GM10248 (cell line): ENCODE measurements at regions not wholly inside any gene's neighbourhood (a gene's known extent, or its start where the extent isn't known, plus 50 kb on each side); places are given as distances from the start of the nearest gene placed in this dataset.

ENCODE experiments used
- CTCF ChIA-PET: fragments of 300-600 bp; sonication (Branson Sonifier 250); formaldehyde crosslinking; extraction: SDS; loops from one replicate; lab custom pipeline; 2021; ENCODE audit warnings: antibody characterized with exemption; lab: Yijun Ruan, JAX
- POLR2A ChIA-PET: fragments of 350-650 bp; sonication (Branson Sonifier 250); formaldehyde crosslinking; extraction: SDS; loops from one replicate; lab custom pipeline; 2020; ENCODE audit warnings: antibody characterized with exemption; lab: Yijun Ruan, JAX
- DNase-seq: peaks from one replicate; pipeline ENCODE4 v3.0.0; 2012; ENCODE audit errors: extremely low spot score
- TF ChIP-seq, protein P1 (sequence below): IDR thresholded peaks from 2 replicates; pipeline ENCODE4 v1.5.1; 2012; ENCODE audit warnings: mild to moderate bottlenecking, low read depth; ENCODE audit errors: extremely low read depth, missing control alignments, control extremely low read depth

DNA sequence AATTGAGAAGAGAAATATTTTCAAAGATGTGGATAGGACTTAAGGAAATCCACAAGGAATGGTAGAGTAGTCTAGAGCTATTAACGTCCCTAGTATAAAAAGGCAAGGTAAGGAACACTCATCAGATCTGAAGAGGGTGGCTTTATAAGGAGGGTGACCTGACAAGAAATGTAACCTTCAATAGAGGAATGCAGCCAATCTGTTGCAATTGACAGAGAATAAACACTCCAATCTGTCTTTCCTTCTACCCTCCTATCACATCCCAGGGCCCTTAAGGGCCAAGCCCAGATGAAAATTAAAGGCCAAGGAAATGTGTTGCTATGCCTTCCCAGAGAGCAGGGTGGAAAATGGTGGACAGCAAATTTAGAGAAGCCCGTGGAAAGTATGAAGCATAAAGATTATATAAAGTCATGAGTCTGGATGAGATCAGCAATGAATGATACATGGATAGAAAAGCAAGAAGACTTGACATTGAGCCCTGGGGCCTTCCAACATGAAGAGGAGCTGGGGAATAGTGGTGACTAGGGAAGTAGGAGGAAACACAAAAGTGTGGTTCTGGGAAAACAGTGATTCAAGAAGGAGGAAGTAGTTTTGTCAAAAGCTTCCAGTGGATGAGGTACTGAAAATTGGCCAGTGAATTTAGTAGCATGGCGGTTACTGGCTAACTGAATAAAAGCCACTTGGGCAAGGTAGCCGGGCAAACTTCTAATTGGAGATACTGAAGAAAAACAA is 270.6 kb upstream of the TANK start:
- DNase-seq = no peak
- ChIA-PET POLR2A (no interaction called here), CTCF (no interaction called here)
- TF ChIP-seq, protein P1, sequence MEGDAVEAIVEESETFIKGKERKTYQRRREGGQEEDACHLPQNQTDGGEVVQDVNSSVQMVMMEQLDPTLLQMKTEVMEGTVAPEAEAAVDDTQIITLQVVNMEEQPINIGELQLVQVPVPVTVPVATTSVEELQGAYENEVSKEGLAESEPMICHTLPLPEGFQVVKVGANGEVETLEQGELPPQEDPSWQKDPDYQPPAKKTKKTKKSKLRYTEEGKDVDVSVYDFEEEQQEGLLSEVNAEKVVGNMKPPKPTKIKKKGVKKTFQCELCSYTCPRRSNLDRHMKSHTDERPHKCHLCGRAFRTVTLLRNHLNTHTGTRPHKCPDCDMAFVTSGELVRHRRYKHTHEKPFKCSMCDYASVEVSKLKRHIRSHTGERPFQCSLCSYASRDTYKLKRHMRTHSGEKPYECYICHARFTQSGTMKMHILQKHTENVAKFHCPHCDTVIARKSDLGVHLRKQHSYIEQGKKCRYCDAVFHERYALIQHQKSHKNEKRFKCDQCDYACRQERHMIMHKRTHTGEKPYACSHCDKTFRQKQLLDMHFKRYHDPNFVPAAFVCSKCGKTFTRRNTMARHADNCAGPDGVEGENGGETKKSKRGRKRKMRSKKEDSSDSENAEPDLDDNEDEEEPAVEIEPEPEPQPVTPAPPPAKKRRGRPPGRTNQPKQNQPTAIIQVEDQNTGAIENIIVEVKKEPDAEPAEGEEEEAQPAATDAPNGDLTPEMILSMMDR = no peak

DNA sequence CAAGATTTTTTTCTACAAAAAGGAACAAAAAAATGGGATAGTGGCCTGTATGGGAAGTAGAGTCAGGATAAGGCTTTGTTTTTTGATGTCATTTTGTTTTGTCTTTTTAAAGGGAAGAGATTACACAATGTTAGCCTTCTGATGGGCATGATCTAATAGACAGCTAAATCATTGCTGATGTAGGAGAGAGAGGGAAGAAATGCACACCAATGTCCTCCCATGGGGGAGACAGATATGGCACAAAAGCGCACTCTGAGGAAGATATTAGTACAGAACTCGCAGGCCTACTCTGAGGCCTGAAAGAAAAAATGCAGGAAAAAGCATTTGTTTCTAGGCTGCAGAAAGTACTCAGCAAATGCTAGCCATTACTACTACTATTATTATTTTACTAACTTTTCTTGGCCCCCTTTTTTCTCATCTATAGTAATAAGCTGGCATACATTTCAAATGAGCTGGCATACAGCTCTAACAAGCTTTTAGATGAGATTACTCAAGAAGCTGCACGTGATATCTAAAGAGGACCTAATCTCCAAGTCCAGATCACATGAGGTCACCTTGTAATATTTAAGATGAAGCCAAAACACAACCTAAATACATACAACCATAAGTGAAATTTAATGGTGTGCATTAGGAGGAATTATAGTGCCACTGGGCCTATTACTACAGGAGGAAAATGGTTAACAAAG is 269.4 kb upstream of the TANK start:
- POLR2A ChIA-PET = no interaction called here
- TF ChIP-seq, protein P1 = no peak
- CTCF ChIA-PET = no interaction called here
- no peak for DNase-seq

DNA sequence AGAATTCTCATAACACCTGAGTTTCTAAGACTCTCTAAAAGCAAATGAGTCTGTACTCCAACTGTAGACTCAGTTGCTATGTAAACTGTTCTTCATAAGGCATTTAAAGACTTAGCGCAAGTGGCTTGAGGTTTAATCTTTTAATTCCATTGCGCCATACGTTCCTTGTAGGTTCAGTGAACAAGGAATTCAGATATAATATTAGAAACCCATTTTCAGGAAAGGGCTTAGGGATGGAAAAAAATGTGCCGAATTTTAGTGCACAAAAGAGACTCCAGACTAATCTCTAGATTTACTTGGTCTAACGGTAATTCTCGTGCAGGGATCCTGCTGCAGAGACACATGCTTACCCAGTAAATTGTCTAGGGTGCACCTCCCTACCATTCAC is 268.9 kb upstream of the TANK start:
- POLR2A ChIA-PET = no interaction called here
- CTCF ChIA-PET = no interaction called here

DNA sequence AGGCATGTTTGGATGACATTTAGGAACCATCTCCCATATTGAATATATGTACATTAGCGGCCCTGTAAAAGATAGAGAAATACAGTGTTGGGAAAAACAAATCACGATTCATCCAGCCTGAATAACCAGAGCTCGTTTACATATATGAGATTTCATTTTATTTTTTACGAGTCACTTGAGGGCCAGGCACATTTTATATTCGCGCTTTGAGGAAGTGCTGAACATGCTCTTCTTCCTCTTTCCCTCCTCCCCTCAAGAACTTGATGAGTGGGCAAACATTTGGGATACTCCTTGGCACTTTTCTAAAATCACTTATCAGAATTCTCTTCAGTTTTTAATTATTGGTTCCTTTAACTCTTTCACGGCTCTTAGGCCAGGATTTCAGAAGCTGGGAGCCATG is 268.0 kb upstream of the TANK start:
- no peak for DNase-seq
- POLR2A ChIA-PET = no interaction called here
- CTCF ChIA-PET = no interaction called here
- TF ChIP-seq, protein P1 = no peak

More for the DNA sequence above, 268.9 kb upstream of the TANK start:
- DNase-seq = no peak
- TF ChIP-seq, protein P1 = no peak

DNA sequence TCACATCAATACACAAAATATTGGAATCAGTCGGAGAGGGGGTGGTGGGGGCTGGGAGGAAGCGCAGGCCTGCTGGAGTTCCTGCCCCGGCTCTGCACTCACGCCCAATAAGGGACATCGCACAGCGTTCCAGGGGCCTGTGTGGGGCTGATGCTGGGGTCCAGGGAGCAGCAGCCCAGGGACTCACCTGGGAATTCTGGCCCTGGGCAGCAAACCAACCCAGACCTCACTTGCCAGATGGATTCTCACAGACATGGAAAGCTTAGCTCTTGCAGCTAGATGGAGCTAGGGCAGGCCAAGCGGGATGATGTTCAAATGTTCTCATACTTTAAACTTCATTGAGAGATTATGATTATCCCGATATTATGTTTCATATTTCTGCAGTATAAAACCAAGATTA is 266.6 kb upstream of the TANK start:
- TF ChIP-seq, protein P1 = no peak
- ChIA-PET CTCF (no interaction called here), POLR2A (no interaction called here)
- no peak for DNase-seq

DNA sequence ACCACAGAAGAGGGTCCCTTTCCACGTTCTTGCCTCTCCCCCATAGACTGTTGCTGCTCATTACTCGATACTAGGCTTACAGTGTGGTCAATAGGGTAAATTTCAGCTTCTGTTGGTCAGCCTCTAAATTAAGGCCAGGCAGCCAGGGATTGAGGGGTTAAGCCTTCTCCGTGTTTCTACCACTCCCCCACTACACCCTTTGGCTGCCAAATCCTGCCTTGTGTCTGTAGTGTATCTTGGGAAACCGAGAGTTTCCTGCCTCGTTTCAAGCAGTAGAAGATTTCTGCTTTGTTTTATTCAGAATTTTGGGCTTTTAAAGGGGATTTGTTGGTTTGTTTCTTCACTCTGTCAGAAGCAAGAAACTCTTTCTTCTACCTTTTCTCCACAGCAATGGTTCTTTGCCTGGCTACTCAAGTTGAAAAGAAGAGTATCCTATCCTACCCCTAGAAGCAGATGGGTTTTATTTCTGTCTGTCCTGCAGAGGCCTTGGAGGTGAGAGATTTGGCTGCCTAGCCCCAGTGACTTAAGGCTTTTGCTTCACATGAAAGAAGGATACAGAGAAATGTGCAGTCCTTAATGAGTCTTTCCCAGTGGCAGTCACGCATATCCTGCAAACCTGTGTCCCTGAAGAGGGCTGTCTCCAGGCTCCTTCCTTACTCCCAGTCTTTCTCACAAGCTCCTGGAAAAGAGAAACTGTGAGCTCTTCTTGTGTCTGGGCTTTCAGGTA is 261.5 kb upstream of the TANK start:
- no peak for DNase-seq
- TF ChIP-seq, protein P1 = no peak
- ChIA-PET POLR2A (no interaction called here), CTCF (no interaction called here)
